Calu3 (cell line): ENCODE measurements at regions not wholly inside any gene's neighbourhood (a gene's known extent, or its start where the extent isn't known, plus 50 kb on each side); places are given as distances from the start of the nearest gene placed in this dataset.
"Not testable (repeated sequence)": the region's sequence is repeated elsewhere in the genome, so short reads cannot be mapped to it uniquely, and the experiment has no call there.

Experiments used
- BruUV-seq: library from RNA; stranded (reverse); fragments of 400-500 nt; replicated peaks from 2 replicates; lab custom pipeline; 2021; lab: Mats Ljungman, UMichigan
- CTCF ChIA-PET: fragments of 300-600 bp; sonication (Branson Sonifier 250); formaldehyde crosslinking; loops from one replicate; lab custom pipeline; 2022; ENCODE audit warnings: antibody characterized with exemption; lab: Charles Lee
- DNase-seq: peaks from one replicate; pipeline ENCODE4 v3.0.0; 2022
- H3K27ac Mint-ChIP-seq: one replicate; pipeline ENCODE4 v1.8.0; 2022; ENCODE audit warnings: mixed read lengths; ENCODE audit not compliant: unreplicated experiment
- H3K27me3 Mint-ChIP-seq: one replicate; pipeline ENCODE4 v1.8.0; 2022; ENCODE audit warnings: mixed read lengths; ENCODE audit not compliant: unreplicated experiment
- H3K36me3 Mint-ChIP-seq: one replicate; pipeline ENCODE4 v1.8.0; 2022; ENCODE audit warnings: mild to moderate bottlenecking, moderate library complexity, mixed read lengths; ENCODE audit not compliant: insufficient read depth, unreplicated experiment
- H3K4me1 Mint-ChIP-seq: one replicate; pipeline ENCODE4 v1.8.0; 2022; ENCODE audit warnings: mild to moderate bottlenecking, low read depth, mixed read lengths; ENCODE audit not compliant: unreplicated experiment
- H3K4me3 Mint-ChIP-seq: one replicate; pipeline ENCODE4 v1.8.0; 2022; ENCODE audit warnings: mild to moderate bottlenecking, low read depth, moderate library complexity, mixed read lengths; ENCODE audit not compliant: unreplicated experiment
- H3K9me3 Mint-ChIP-seq: one replicate; pipeline ENCODE4 v1.8.0; 2022; ENCODE audit warnings: low read depth, mixed read lengths; ENCODE audit not compliant: unreplicated experiment
- intact Hi-C: fragments of 100-400 bp; cut with micrococcal nuclease; formaldehyde crosslinking; loops from one replicate; pipeline ENCODE4 v1.10.0; 2022; ENCODE audit not compliant: unreplicated experiment

DNA sequence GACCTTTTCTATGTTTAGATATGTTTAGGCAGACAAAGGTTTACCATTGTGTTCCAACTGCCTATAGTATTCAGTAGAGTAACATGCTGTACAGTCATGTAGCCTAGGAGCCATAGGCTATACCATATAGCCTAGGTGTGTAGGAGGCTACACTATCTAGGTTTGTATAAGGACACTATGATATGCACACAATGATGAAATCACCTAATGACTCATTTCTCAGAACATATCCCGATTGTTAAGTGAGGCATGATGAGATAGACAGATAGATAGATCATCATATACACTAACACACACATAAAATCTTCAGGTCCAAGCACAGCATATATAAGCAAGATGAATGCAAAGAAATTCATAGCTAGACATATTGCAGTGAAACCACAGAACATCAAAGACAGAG lies 177.4 kb downstream of the NPIPA8 start:
- H3K27ac Mint-ChIP-seq, H3K4me1 Mint-ChIP-seq, H3K4me3 Mint-ChIP-seq, BruUV-seq, H3K9me3 Mint-ChIP-seq, H3K27me3 Mint-ChIP-seq, DNase-seq, H3K36me3 Mint-ChIP-seq, intact Hi-C loops: not testable (repeated sequence)
- CTCF ChIA-PET: interaction anchor here (0.7 kb wide), 1 partner anchor 15 kb away, joined by 3 read pairs; no protein-coding TSS in a partner anchor

- intact Hi-C loops, H3K4me3 Mint-ChIP-seq, H3K27ac Mint-ChIP-seq, BruUV-seq, DNase-seq, H3K9me3 Mint-ChIP-seq, H3K4me1 Mint-ChIP-seq, H3K27me3 Mint-ChIP-seq, H3K36me3 Mint-ChIP-seq, CTCF ChIA-PET: not testable (repeated sequence)
Measured at GRCh38 chr16:18157854-18158253, 178.7 kb downstream of the NPIPA8 start.

DNA sequence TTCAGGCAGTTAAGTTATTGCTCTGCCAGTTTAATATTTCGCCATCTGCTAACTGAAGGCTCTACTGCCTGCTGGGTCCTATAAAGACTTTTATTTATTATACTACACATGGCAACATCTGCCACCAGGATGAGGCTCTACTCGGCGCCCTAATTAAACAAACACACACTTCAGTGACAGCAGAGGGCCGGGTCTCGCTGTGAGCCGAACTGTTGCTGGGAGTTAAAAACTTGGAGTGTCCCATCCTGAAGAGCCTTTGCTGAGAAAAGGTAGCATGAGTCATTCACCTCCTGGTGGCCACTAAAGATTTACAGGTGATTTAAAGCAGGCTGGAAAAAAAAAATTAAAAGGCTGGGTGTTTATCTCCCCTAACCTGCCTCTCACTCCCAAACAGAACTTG lies 183.7 kb downstream of the NPIPA8 start:
- intact Hi-C loops, BruUV-seq, H3K9me3 Mint-ChIP-seq, H3K4me1 Mint-ChIP-seq, DNase-seq, H3K36me3 Mint-ChIP-seq, H3K4me3 Mint-ChIP-seq, CTCF ChIA-PET, H3K27me3 Mint-ChIP-seq, H3K27ac Mint-ChIP-seq: not testable (repeated sequence)

GRCh38 chr16:18148132-18148531 lies 188.4 kb downstream of the NPIPA8 start:
- BruUV-seq, H3K27ac Mint-ChIP-seq, CTCF ChIA-PET, H3K27me3 Mint-ChIP-seq, intact Hi-C loops, H3K4me1 Mint-ChIP-seq, H3K36me3 Mint-ChIP-seq, H3K4me3 Mint-ChIP-seq, H3K9me3 Mint-ChIP-seq, DNase-seq: not testable (repeated sequence)

- H3K27me3 Mint-ChIP-seq, H3K36me3 Mint-ChIP-seq, H3K4me3 Mint-ChIP-seq, BruUV-seq, H3K27ac Mint-ChIP-seq, intact Hi-C loops, H3K4me1 Mint-ChIP-seq, DNase-seq, H3K9me3 Mint-ChIP-seq, CTCF ChIA-PET: not testable (repeated sequence)
Measured at GRCh38 chr16:18146601-18147142, 189.9 kb downstream of the NPIPA8 start.

GRCh38 chr16:18142066-18142465 lies 194.5 kb downstream of the NPIPA8 start:
- H3K27me3 Mint-ChIP-seq: not testable (repeated sequence)

GRCh38 chr16:18136288-18136687 lies 200.2 kb downstream of the NPIPA8 start:
- peaks cover 11% of the 10 kb centered on the region for H3K27me3 Mint-ChIP-seq
- H3K27ac Mint-ChIP-seq, H3K36me3 Mint-ChIP-seq, H3K9me3 Mint-ChIP-seq, DNase-seq, intact Hi-C loops, H3K4me1 Mint-ChIP-seq, H3K4me3 Mint-ChIP-seq, BruUV-seq, CTCF ChIA-PET: not testable (repeated sequence)

More at GRCh38 chr16:18142066-18142465, 194.5 kb downstream of the NPIPA8 start:
- H3K27ac Mint-ChIP-seq, DNase-seq, H3K4me1 Mint-ChIP-seq, intact Hi-C loops, CTCF ChIA-PET, H3K9me3 Mint-ChIP-seq, H3K36me3 Mint-ChIP-seq, H3K4me3 Mint-ChIP-seq, BruUV-seq: not testable (repeated sequence)

DNA sequence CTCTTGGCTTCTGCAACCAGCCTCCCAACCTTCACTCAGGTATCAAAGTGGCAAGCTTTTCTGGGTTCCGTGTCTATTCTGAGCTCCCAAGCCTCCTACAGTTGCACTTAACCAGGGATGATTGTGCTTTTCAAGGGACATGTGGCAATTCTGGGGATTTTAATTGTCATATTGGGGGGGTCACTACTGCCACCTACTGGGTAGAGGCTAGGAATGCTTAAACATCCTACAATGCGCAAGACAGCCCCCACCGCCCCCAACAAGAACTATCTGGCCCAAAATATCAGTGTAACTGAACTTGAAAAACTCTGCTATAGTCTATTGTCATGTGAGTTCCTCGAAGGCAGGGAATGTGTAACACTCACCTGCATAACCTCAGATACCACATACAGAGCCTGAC lies 201.5 kb downstream of the NPIPA8 start:
- H3K4me3 Mint-ChIP-seq, H3K9me3 Mint-ChIP-seq, H3K4me1 Mint-ChIP-seq, intact Hi-C loops, CTCF ChIA-PET, BruUV-seq, H3K36me3 Mint-ChIP-seq, H3K27ac Mint-ChIP-seq, DNase-seq: not testable (repeated sequence)
- peaks cover 11% of the 10 kb centered on the region for H3K27me3 Mint-ChIP-seq

- H3K4me3 Mint-ChIP-seq, H3K4me1 Mint-ChIP-seq, CTCF ChIA-PET, BruUV-seq, H3K9me3 Mint-ChIP-seq, intact Hi-C loops, DNase-seq, H3K36me3 Mint-ChIP-seq, H3K27ac Mint-ChIP-seq: not testable (repeated sequence)
- H3K27me3 Mint-ChIP-seq: peaks cover 11% of the 10 kb centered on the region
Measured at GRCh38 chr16:18131587-18131986, 204.9 kb downstream of the NPIPA8 start.

GRCh38 chr16:18130478-18131120 lies 205.9 kb downstream of the NPIPA8 start:
- BruUV-seq, H3K9me3 Mint-ChIP-seq: not testable (repeated sequence)

More at GRCh38 chr16:18130478-18131120, 205.9 kb downstream of the NPIPA8 start:
- H3K4me3 Mint-ChIP-seq, intact Hi-C loops, H3K4me1 Mint-ChIP-seq, H3K36me3 Mint-ChIP-seq, DNase-seq, H3K27ac Mint-ChIP-seq, CTCF ChIA-PET: not testable (repeated sequence)
- peaks cover 11% of the 10 kb centered on the region for H3K27me3 Mint-ChIP-seq
